Keratinocyte (primary cell): ENCODE measurements at regions not wholly inside any gene's neighbourhood (a gene's known extent, or its start where the extent isn't known, plus 50 kb on each side); places are given as distances from the start of the nearest gene placed in this dataset.

Source experiments
- DNase-seq: peaks from one replicate; pipeline ENCODE4 v3.0.0-alpha.2; 2011; ENCODE audit warnings: low read depth, missing footprints, low spot score
- FAIRE-seq: peaks from 2 replicates; lab custom pipeline; 2011; peaks lifted over from hg19 to GRCh38; lab: Jason Lieb, UNC
- H2AFZ ChIP-seq: 2 replicates; pipeline ENCODE4 v1.6.0; 2012; ENCODE audit warnings: low read length, control low read depth, inconsistent platforms; ENCODE audit not compliant: control insufficient read depth
- H3K27ac ChIP-seq: 2 replicates; pipeline ENCODE4 v1.5.1; 2011; ENCODE audit warnings: low read length; ENCODE audit not compliant: control insufficient read depth, insufficient read depth
- H3K27me3 ChIP-seq: 3 replicates; pipeline ENCODE4 v1.6.0; 2011; ENCODE audit warnings: low read length; ENCODE audit not compliant: control insufficient read depth, insufficient read depth; ENCODE audit errors: extremely low read depth
- H3K36me3 ChIP-seq, 2 experiments: 2 replicates in 1 of 2; 3 replicates in 1 of 2; pipeline ENCODE4 v1.5.1; 2011; ENCODE audit warnings: low read length in 2 of 2, mild to moderate bottlenecking in 1 of 2; ENCODE audit not compliant: control insufficient read depth in 2 of 2, insufficient read depth in 2 of 2; ENCODE audit errors: extremely low read depth in 1 of 2
- H3K4me1 ChIP-seq: 3 replicates; pipeline ENCODE4 v1.5.1; 2011; ENCODE audit warnings: low read length; ENCODE audit not compliant: control insufficient read depth, insufficient read depth; ENCODE audit errors: extremely low read depth
- H3K4me2 ChIP-seq: 3 replicates; pipeline ENCODE4 v1.6.0; 2011; ENCODE audit warnings: low read depth, low read length; ENCODE audit not compliant: control insufficient read depth, insufficient read depth; ENCODE audit errors: extremely low read depth
- H3K4me3 ChIP-seq, 3 experiments: fragments of 200-600 bp in 1 of 3; sonication (generic) in 1 of 3; 2 replicates in 2 of 3; 3 replicates in 1 of 3; pipeline ENCODE4 v1.5.1; 2011 to 2016; ENCODE audit warnings: low read length in 3 of 3, mild to moderate bottlenecking in 3 of 3, control low read depth in 2 of 3, inconsistent platforms in 1 of 3, low read depth in 1 of 3, mixed read lengths in 1 of 3, mixed run types in 1 of 3, moderate library complexity in 1 of 3; ENCODE audit not compliant: control insufficient read depth in 2 of 3, insufficient read depth in 2 of 3; ENCODE audit errors: extremely low read depth in 1 of 3
- H3K79me2 ChIP-seq: 2 replicates; pipeline ENCODE4 v1.6.0; 2012; ENCODE audit warnings: low read length; ENCODE audit not compliant: control insufficient read depth, insufficient read depth
- H3K9ac ChIP-seq: 3 replicates; pipeline ENCODE4 v1.6.0; 2011; ENCODE audit warnings: low read length; ENCODE audit not compliant: control insufficient read depth, insufficient read depth; ENCODE audit errors: extremely low read depth
- H3K9me1 ChIP-seq: 3 replicates; pipeline ENCODE4 v1.6.0; 2011; ENCODE audit warnings: low read length; ENCODE audit not compliant: control insufficient read depth, insufficient read depth; ENCODE audit errors: extremely low read depth
- H3K9me3 ChIP-seq: 2 replicates; pipeline ENCODE4 v1.5.1; 2012; ENCODE audit warnings: low read depth, low read length; ENCODE audit not compliant: control insufficient read depth
- H4K20me1 ChIP-seq: 3 replicates; pipeline ENCODE4 v1.6.0; 2011; ENCODE audit warnings: low read length; ENCODE audit not compliant: control insufficient read depth, insufficient read depth; ENCODE audit errors: extremely low read depth
- CTCF ChIP-seq, 3 experiments: IDR thresholded peaks in 1 of 3; conservative IDR thresholded peaks in 1 of 3; optimal IDR thresholded peaks in 1 of 3; 2 replicates in 2 of 3; 3 replicates in 1 of 3; pipeline versions ENCODE3 to v1.5.1; 2011; ENCODE audit warnings: low read length in 3 of 3, mild to moderate bottlenecking in 3 of 3, moderate library complexity in 2 of 3, control low read depth in 1 of 3, inconsistent platforms in 1 of 3; ENCODE audit not compliant: insufficient read depth in 2 of 3; ENCODE audit errors: extremely low read depth in 1 of 3
- EZH2 ChIP-seq: IDR thresholded peaks from one replicate; pipeline ENCODE4 v1.6.1; 2012; ENCODE audit warnings: inconsistent platforms, mild to moderate bottlenecking, low read length, moderate library complexity
- dilution Hi-C: fragments of 300-500 bp; cut with MboI; formaldehyde crosslinking; loops from one replicate; pipeline ENCODE4 v1.7.0; 2020; ENCODE audit warnings: low sequenced_read_pairs; ENCODE audit not compliant: extremely low pct_ligation_motif_present

DNA sequence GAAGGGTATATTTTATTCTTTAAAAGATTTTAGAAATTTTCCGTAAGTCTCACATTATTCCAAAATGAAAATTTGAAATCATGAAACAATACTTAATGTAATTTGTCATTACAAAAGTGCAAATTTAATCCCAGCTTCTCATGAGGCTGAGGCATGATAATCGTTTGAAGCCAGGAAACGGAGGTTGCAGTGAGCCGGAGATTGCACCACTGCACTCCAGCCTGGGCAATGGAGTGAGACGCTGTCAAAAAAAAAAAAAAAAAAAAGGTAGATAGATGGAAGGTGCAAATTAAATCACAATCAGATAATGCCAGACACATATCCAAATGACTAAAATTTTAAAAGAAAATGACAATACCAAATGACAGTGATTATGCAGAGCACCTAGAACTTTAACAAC lies 644.2 kb downstream of the FAM181B start:
- FAIRE-seq (no peak), DNase-seq (no peak)
- TF ChIP-seq EZH2: no peak
- TF ChIP-seq CTCF (optimal IDR thresholded peaks at IDR 0.05 in 1 of 3, IDR thresholded peaks at IDR 0.05 in 1 of 3, conservative IDR thresholded peaks at IDR 0.05 in 1 of 3; ENCODE audit: extremely low read depth in 1 of 3, insufficient read depth in 2 of 3, low read length in 3 of 3): no peak
- Histone ChIP-seq H3K4me2 (no peak overlapping the region), H3K9me3 (no peaks in the 10 kb centered on the region), H3K36me3 (no peaks in the 10 kb centered on the region), H3K4me3 (no peak overlapping the region), H3K27ac (no peak overlapping the region), H3K9me1 (no peaks in the 10 kb centered on the region), H4K20me1 (no peaks in the 10 kb centered on the region), H3K27me3 (no peaks in the 10 kb centered on the region), H3K79me2 (no peaks in the 10 kb centered on the region), H3K4me1 (no peaks in the 10 kb centered on the region), H3K9ac (no peak overlapping the region), H2AFZ (no peak overlapping the region)
- dilution Hi-C loops: no loop called here

- no peak for DNase-seq
- Histone ChIP-seq H3K9ac (no peak overlapping the region), H3K9me3 (no peaks in the 10 kb centered on the region), H4K20me1 (no peaks in the 10 kb centered on the region), H3K4me2 (no peak overlapping the region), H3K4me3 (no peak overlapping the region), H3K27me3 (no peaks in the 10 kb centered on the region), H3K27ac (no peak overlapping the region), H3K36me3 (no peaks in the 10 kb centered on the region), H2AFZ (no peak overlapping the region), H3K4me1 (no peaks in the 10 kb centered on the region), H3K79me2 (no peaks in the 10 kb centered on the region), H3K9me1 (no peaks in the 10 kb centered on the region)
- no peak for FAIRE-seq
- TF ChIP-seq EZH2: no peak
- dilution Hi-C loops: no loop called here
Measured at GRCh38 chr11:82085493-82085892, 648.2 kb downstream of the FAM181B start.

GRCh38 chr11:82082976-82083375 lies 650.7 kb downstream of the FAM181B start:
- dilution Hi-C loops: no loop called here
- no peak overlapping the region for H3K9ac ChIP-seq
- no peak overlapping the region for H2AFZ ChIP-seq

More at GRCh38 chr11:82082976-82083375, 650.7 kb downstream of the FAM181B start:
- Histone ChIP-seq H3K79me2 (no peaks in the 10 kb centered on the region), H3K4me3 (no peak overlapping the region), H3K9me1 (no peaks in the 10 kb centered on the region), H3K4me1 (no peaks in the 10 kb centered on the region), H3K9me3 (no peaks in the 10 kb centered on the region), H3K27me3 (no peaks in the 10 kb centered on the region), H3K4me2 (no peak overlapping the region), H3K36me3 (no peaks in the 10 kb centered on the region), H4K20me1 (no peaks in the 10 kb centered on the region), H3K27ac (no peak overlapping the region)
- TF ChIP-seq CTCF (optimal IDR thresholded peaks at IDR 0.05 in 1 of 3, IDR thresholded peaks at IDR 0.05 in 1 of 3, conservative IDR thresholded peaks at IDR 0.05 in 1 of 3; ENCODE audit: extremely low read depth in 1 of 3, insufficient read depth in 2 of 3, low read length in 3 of 3): no peak
- TF ChIP-seq EZH2: no peak
- FAIRE-seq (no peak), DNase-seq (no peak)
